GM20431 (cell line): ENCODE measurements at regions not wholly inside any gene's neighbourhood (a gene's known extent, or its start where the extent isn't known, plus 50 kb on each side); places are given as distances from the start of the nearest gene placed in this dataset.
"Not testable (repeated sequence)": the region's sequence is repeated elsewhere in the genome, so short reads cannot be mapped to it uniquely, and the experiment has no call there.

Experiments
- in situ Hi-C: fragments of 300-500 bp; cut with MseI, MboI; formaldehyde crosslinking; loops from one replicate; pipeline ENCODE4 v1.15.0; 2020; ENCODE audit warnings: low sequenced_read_pairs; ENCODE audit not compliant: unreplicated experiment

DNA sequence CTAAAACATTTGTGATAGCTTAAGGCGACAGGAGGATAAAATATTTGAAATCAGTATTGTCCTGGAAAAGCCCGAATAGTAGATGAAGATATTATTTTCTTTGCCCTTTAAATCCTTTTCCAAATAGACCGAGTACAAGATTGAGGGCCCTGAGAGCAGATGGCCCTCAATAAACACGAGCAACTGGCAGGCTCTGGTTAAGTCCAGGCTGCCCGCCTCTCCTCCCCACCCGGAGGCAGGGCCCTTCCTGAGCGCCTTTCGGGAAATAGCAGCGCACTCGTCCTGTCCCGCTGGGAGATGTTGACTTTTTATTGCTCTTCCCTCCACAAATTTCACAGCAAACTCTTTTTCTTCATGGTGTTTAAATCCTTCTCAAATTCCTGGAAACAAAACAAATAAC is 50.8 kb upstream of the MAX start:
- in situ Hi-C loops = loop anchor here (25.0 kb wide), 3 partner anchors 684 to 909 kb away; no protein-coding TSS in a partner anchor

GRCh38 chr14:65156568-65157366 is 54.5 kb upstream of the MAX start:
- in situ Hi-C loops = loop anchor here (25.0 kb wide), 3 partner anchors 681 to 906 kb away; no protein-coding TSS in a partner anchor

DNA sequence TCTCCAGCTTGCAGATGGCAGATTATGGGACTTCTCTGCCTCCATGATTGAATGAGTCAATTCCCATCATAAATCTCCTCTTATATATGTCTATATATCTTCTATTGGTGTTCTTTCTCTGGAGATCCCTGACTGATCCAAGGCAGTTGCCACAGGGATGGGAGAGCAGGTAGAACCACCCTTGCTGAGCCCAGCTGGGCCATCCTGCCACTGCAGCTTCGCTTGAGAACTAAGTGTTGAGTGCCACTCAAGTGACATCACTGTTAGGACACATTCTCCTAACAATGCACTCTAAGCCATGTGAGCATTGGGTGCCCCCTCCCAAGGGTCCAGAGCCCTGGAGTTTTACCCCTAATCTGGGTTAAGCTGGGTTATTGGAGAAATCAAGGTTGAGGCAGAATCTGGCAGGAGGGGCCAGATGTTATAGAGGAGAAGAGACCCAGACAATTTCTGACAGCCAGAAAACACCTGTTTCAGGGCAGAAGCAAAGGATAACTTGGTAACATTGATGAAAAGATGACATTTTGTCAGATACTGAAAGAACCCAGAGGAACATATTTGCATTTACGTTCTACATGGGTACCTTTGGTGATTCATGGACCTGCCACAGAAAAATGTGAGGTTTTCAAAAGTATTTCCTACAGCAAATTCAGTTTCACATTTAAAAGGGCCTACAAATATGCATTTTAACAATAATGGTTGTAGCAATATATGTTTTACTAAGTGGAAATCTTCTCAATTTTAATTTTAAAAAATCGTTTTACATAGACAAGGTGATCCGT is 57.2 kb upstream of the MAX start:
- in situ Hi-C loops = loop anchor here (25.0 kb wide), 3 partner anchors 678 to 903 kb away; no protein-coding TSS in a partner anchor

DNA sequence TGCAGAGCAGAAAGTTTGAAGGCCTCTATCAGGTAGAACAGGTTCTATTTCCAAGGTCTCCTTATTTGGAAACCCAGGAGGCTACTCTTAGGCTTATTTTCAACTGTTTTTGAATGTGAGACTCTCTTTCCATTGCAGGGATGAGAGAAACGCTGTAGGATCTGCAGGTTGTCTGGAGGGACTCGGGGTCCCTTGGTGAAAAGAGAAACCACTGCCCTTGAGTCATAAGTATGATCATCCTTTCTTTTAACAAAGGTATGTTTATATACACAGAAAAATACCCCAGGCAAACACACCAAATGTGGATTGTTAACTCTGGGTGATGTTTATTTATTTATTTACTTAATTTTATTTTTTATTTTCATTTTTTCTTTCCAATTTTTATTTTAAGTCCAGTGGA is 57.8 kb upstream of the MAX start:
- in situ Hi-C loops = loop anchor here (25.0 kb wide), 3 partner anchors 677 to 902 kb away; no protein-coding TSS in a partner anchor

- in situ Hi-C loops = loop anchor here (25.0 kb wide), 3 partner anchors 675 to 900 kb away; no protein-coding TSS in a partner anchor
Observed at GRCh38 chr14:65162031-65162430, 59.7 kb upstream of the MAX start.

GRCh38 chr14:65164068-65164824 is 61.9 kb upstream of the MAX start:
- in situ Hi-C loops = loop anchor here (25.0 kb wide), 3 partner anchors 673 to 898 kb away; no protein-coding TSS in a partner anchor

- in situ Hi-C loops = loop anchor here (25.0 kb wide), 3 partner anchors 673 to 898 kb away; no protein-coding TSS in a partner anchor
Observed at GRCh38 chr14:65164825-65165135, 62.5 kb upstream of the MAX start.

DNA sequence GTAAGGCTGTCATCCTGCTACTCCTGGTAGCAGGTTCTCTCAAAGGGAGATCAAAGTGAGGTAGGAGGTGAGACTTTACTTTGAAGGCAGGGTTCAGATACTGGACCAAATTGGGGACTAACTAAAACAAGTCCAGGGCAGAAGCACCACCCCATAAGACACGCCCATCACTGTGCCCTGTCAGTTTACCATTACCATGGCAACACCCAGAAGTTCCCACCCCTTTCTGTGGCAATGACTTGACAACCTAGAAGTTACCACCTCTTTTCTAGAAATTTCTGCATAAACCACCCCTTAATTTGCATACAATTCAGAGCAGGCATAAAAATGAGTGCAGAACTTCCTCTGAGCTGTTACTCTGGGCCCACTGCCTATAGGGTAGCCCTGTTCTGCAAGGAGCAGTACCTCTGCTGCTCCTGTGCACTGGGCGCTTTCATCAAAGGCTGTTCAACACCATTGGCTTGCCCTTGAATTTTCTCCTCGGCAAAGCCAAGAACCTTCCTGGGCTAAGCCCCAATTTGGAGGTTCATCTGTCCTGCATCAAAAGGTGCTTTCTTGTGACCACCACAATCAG is 64.8 kb upstream of the MAX start:
- in situ Hi-C loops = loop anchor here (25.0 kb wide), 3 partner anchors 670 to 895 kb away; no protein-coding TSS in a partner anchor

DNA sequence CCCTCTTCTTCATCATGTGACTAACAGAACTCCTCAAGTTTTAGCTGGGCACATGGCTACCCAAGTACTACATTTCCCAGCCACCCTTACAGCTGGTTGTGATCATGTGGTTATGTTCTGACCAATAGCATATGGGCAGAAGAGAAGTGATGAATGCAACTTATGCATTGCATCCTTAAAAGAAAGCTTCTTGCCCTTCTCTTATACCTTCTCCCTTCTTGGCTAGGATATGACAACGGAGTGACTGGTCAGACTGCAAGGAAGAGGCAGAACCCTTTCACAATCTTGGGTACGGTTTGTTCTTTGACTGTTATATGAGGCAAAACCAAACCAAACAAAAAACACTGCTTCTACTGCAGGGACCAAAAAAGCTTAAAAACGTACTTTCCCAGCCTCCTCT is 66.5 kb upstream of the MAX start:
- in situ Hi-C loops = loop anchor here (25.0 kb wide), 3 partner anchors 668 to 893 kb away; no protein-coding TSS in a partner anchor

GRCh38 chr14:65169351-65169750 is 67.0 kb upstream of the MAX start:
- in situ Hi-C loops = loop anchor here (25.0 kb wide), 3 partner anchors 668 to 893 kb away; no protein-coding TSS in a partner anchor

DNA sequence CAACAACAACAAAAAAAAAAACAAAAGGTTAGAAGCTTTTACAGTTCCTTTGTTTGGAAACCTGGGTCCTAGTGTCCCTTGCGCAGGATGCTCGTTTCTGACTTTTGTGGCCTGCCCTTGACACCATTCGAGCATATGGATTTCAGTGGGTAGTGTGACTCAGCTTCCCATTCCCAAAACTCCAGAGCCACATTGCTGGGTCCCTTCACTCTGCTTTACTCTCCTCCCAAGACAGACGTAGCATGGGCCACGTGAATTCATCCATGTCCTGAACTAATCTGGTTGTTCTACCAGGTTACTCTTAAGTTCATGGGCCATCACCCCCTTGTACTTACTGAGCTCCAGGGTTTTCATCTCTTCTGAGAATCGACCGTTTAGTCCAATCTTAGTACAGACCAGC is 68.0 kb upstream of the MAX start:
- in situ Hi-C loops = loop anchor here (25.0 kb wide), 3 partner anchors 667 to 892 kb away; no protein-coding TSS in a partner anchor

DNA sequence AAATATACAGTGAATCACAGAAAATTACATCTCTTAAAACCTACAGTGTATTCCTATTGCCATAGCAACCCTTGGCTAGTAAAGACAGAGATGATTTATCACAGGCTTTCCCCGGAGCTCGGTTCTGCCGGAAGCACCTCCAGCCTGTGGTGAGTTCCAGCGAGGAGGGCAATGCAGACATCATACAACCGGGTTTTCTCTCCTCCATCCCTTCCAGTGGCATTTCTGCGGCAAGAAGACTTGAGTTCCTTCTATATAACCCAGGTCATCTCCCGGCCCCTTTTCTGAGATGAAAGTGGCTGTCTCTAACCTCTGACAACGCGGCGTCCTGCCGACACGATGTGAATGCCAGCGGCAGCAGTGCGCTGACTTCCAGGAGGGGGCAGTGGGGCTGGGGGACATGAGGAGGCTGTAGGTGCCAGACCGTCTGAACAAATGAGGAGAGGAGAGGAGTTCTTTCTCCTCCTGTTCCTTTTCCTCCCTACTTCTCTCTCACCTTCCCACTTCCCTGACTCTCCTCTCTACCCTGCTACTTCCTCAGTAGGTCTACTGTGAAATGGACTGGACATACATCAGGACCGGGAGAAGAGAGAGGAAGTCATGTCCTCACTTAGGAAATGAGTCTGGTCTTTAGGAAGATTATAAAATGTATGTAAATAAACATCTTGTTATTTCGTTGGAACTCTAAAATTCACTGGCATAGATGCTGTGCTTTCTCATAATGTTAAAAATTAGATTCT is 68.6 kb upstream of the MAX start:
- in situ Hi-C loops = loop anchor here (25.0 kb wide), 3 partner anchors 666 to 891 kb away; no protein-coding TSS in a partner anchor

GRCh38 chr14:65173973-65174693 is 71.8 kb upstream of the MAX start:
- in situ Hi-C loops = loop anchor here (25.0 kb wide), 3 partner anchors 663 to 888 kb away; no protein-coding TSS in a partner anchor

- in situ Hi-C loops = loop anchor here (25.0 kb wide), 3 partner anchors 663 to 888 kb away; no protein-coding TSS in a partner anchor
Observed at GRCh38 chr14:65174783-65175182, 72.5 kb upstream of the MAX start.

GRCh38 chr14:65177551-65177950 is 75.2 kb upstream of the MAX start:
- in situ Hi-C loops = no loop called here

GRCh38 chr14:65179231-65179630 is 76.9 kb upstream of the MAX start:
- in situ Hi-C loops = not testable (repeated sequence)

DNA sequence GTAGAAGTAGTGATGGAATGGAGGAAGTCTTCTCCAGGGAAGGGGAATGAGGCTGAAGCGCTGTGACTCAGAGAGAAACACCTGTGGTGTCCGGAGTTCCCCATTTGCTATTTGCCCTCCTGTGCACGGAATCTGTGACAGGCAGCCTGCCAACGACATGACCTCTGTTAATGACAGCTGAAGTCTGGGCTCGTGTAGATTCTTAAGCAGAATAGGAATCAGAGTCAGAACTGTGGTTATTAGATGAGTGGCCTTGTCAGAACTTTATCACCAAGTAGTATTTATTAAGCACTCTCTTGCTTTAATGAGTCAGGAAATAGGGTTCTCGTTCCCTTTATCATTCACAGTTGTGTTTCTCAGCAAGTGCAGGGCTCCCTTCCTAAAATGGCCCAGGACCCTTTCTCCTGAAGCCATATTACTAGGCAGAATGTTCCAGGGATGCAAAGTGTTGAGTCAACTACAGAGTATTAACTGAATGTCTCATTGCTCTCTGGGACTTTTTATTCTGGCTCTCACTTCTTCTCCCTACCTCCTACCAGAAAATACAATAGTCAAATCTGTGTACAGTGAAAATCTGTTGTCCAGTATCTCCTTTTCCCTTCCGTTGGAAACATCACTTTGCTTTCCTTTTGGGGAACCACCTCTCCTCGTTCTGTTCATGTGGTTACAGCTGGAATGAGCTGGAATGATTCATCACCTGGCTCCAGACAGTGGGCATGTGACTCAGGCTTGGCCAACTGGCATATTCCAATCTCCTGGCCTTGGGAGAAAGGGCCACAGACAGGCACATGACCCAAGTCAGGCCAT is 77.8 kb upstream of the MAX start:
- in situ Hi-C loops = no loop called here
